ENCODE measurements at regions not wholly inside any gene's neighbourhood (a gene's known extent, or its start where the extent isn't known, plus 50 kb on each side); places are given as distances from the start of the nearest gene placed in this dataset.

GRCh38 chr7:81140775-81141174, 221.9 kb upstream of the SEMA3C start:
- DNase-seq (ENCODE audit: extremely low spot score, unreplicated experiment), result no peak
- H3K9me3 Mint-ChIP-seq, result peaks cover 5% of the 10 kb centered on the region
- H3K27ac Mint-ChIP-seq, result no peak overlapping the region
- no peak overlapping the region for H3K4me3 Mint-ChIP-seq
- H3K4me1 Mint-ChIP-seq (ENCODE audit: unreplicated experiment), result no peaks in the 10 kb centered on the region
- TF ChIP-seq CTCF (conservative IDR thresholded peaks at IDR 0.05), result no peak
- H3K36me3 Mint-ChIP-seq, result no peaks in the 10 kb centered on the region
- no peaks in the 10 kb centered on the region for H3K27me3 Mint-ChIP-seq

DNA sequence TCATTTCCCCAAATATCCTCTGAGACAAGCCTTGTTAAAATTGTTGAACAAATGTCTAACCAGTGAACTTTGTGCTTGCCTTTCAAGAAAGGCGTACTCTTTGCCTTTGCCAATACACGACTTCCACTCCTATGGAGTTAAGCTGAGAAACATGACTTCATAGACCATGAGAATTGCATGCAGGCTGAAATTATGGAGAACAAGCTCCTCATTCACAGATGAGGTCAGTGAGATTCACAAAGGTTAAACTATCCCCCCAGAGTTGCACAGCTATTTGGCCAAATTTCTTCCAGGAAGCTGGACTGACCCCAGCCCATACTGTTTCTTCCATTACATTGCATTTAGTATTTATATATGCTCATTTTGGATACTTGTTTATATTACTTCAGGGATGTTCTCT, 221.4 kb upstream of the SEMA3C start:
- Mint-ChIP-seq H3K27ac (no peak overlapping the region), H3K4me3 (no peak overlapping the region), H3K9me3 (peaks cover 2% of the 10 kb centered on the region), H3K27me3 (no peaks in the 10 kb centered on the region), H3K4me1 (ENCODE audit: unreplicated experiment) (no peaks in the 10 kb centered on the region), H3K36me3 (no peaks in the 10 kb centered on the region)
- DNase-seq (ENCODE audit: extremely low spot score, unreplicated experiment), result no peak
- TF ChIP-seq CTCF (conservative IDR thresholded peaks at IDR 0.05), result no peak

- TF ChIP-seq CTCF (conservative IDR thresholded peaks at IDR 0.05), result no peak
- Mint-ChIP-seq H3K36me3 (no peaks in the 10 kb centered on the region), H3K27me3 (no peaks in the 10 kb centered on the region), H3K27ac (no peak overlapping the region), H3K4me1 (ENCODE audit: unreplicated experiment) (no peaks in the 10 kb centered on the region), H3K9me3 (no peaks in the 10 kb centered on the region), H3K4me3 (no peak overlapping the region)
- DNase-seq (ENCODE audit: extremely low spot score, unreplicated experiment), result no peak
Observed at GRCh38 chr7:81138870-81139269, 220.0 kb upstream of the SEMA3C start.

- DNase-seq (ENCODE audit: extremely low spot score, unreplicated experiment), result no peak
- Mint-ChIP-seq H3K9me3 (peaks cover 4% of the 10 kb centered on the region), H3K4me3 (no peak overlapping the region), H3K4me1 (ENCODE audit: unreplicated experiment) (no peaks in the 10 kb centered on the region), H3K27me3 (no peaks in the 10 kb centered on the region), H3K27ac (no peak overlapping the region), H3K36me3 (no peaks in the 10 kb centered on the region)
- TF ChIP-seq CTCF (conservative IDR thresholded peaks at IDR 0.05), result no peak
Observed at GRCh38 chr7:81135324-81135723, 216.5 kb upstream of the SEMA3C start.

DNA sequence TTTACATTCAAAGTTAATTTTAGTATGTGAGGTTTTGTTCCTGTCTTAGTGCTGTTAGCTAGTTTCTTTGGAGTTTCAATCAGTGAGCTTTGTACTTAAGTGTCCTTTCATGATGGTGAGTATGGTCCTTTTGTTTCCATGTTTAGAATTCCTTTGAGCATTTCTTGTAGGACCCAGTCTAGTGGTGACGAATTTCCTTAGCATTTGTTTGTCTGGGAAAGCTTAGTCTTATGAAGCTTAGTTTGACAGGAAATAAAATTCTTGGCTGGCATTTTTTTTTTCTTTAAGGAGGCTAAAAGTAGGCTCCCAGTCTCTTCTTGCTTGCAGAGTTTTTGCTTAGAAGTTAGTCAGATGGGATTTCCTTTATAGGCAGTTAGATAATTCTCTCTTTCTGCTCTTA, 209.2 kb upstream of the SEMA3C start:
- Mint-ChIP-seq H3K27ac (no peak overlapping the region), H3K9me3 (peaks cover 30% of the 10 kb centered on the region), H3K27me3 (no peaks in the 10 kb centered on the region), H3K4me3 (no peak overlapping the region), H3K36me3 (peaks cover 6% of the 10 kb centered on the region), H3K4me1 (ENCODE audit: unreplicated experiment) (no peaks in the 10 kb centered on the region)
- no peak for DNase-seq (ENCODE audit: extremely low spot score, unreplicated experiment)
- no peak for TF ChIP-seq CTCF (conservative IDR thresholded peaks at IDR 0.05)

- no peak for DNase-seq (ENCODE audit: extremely low spot score, unreplicated experiment)
Observed at GRCh38 chr7:81120803-81121202, 202.0 kb upstream of the SEMA3C start.

More at GRCh38 chr7:81120803-81121202, 202.0 kb upstream of the SEMA3C start:
- no peak overlapping the region for H3K4me3 Mint-ChIP-seq
- H3K27me3 Mint-ChIP-seq, result no peaks in the 10 kb centered on the region
- H3K9me3 Mint-ChIP-seq, result peaks cover 11% of the 10 kb centered on the region
- H3K36me3 Mint-ChIP-seq, result no peaks in the 10 kb centered on the region
- H3K27ac Mint-ChIP-seq, result no peak overlapping the region
- no peak for TF ChIP-seq CTCF (conservative IDR thresholded peaks at IDR 0.05)
- H3K4me1 Mint-ChIP-seq (ENCODE audit: unreplicated experiment), result peaks cover 10% of the 10 kb centered on the region

All from type B pancreatic cell (in vitro differentiated cells).